ENCODE measurements at regions not wholly inside any gene's neighbourhood (a gene's known extent, or its start where the extent isn't known, plus 50 kb on each side); places are given as distances from the start of the nearest gene placed in this dataset.

DNA sequence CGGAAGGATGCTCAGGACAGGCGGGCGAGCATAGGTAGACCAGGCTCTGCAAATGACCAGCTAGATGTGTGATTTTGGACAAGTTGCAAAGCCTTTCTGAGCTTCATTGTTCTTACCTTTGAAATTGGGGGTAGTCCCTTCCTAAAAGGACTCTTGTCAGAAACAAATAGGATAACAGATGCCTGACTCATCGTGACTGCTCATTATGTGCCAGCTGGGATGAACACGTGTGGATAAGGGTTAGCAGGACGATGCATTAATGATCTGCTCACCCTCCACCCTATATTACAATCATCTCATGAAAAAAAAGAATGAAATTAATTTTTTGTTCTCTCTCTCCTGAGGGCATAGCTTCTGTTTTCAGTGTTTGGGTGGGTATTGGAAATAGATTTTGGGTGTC lies 223.4 kb downstream of the NR2F2 start:
- POLR2A ChIA-PET: no interaction called here

DNA sequence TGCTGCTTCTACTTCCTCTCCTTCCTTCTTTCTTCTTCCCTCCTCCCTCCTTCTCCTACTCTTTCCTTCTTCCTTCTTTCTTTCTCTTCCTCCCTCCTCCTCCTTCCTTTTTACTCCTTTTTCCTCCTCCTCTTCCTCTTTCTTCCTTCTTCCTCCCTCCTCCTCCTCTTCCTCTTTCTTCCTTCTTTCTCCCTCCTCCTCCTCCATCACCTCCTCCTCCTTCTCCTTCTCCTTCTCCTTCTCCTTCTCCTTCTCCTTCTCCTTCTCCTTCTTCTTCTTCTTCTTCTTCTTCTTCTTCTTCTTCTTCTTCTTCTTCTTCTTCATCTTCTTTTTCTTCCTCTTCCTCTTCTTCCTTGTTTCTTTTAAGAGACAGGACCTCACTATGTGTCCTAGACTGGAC lies 224.0 kb downstream of the NR2F2 start:
- H3K27ac Mint-ChIP-seq (ENCODE audit: unreplicated experiment): no peak overlapping the region
- no peak overlapping the region for H3K4me3 ChIP-seq (ENCODE audit: low read depth, low read length)
- H3K4me3 Mint-ChIP-seq (ENCODE audit: unreplicated experiment): no peak overlapping the region
- H3K27me3 Mint-ChIP-seq (ENCODE audit: insufficient read depth, unreplicated experiment): peaks cover 4% of the 10 kb centered on the region
- no TSS peak for BruUV-seq (replicated peaks)
- H3K27me3 ChIP-seq (replicated peaks; ENCODE audit: control insufficient read depth, insufficient read depth, low read length): no peaks in the 10 kb centered on the region
- H3K36me3 Mint-ChIP-seq (ENCODE audit: insufficient read depth, unreplicated experiment): no peaks in the 10 kb centered on the region
- intact Hi-C loops (cut with micrococcal nuclease; ENCODE audit: unreplicated experiment): no loop called here
- ChIA-PET CTCF (no interaction called here), POLR2A (no interaction called here)
- H3K4me1 ChIP-seq: no peaks in the 10 kb centered on the region
- no peaks in the 10 kb centered on the region for H3K36me3 ChIP-seq (ENCODE audit: control insufficient read depth, insufficient read depth, low read length)
- TF ChIP-seq, protein P1, sequence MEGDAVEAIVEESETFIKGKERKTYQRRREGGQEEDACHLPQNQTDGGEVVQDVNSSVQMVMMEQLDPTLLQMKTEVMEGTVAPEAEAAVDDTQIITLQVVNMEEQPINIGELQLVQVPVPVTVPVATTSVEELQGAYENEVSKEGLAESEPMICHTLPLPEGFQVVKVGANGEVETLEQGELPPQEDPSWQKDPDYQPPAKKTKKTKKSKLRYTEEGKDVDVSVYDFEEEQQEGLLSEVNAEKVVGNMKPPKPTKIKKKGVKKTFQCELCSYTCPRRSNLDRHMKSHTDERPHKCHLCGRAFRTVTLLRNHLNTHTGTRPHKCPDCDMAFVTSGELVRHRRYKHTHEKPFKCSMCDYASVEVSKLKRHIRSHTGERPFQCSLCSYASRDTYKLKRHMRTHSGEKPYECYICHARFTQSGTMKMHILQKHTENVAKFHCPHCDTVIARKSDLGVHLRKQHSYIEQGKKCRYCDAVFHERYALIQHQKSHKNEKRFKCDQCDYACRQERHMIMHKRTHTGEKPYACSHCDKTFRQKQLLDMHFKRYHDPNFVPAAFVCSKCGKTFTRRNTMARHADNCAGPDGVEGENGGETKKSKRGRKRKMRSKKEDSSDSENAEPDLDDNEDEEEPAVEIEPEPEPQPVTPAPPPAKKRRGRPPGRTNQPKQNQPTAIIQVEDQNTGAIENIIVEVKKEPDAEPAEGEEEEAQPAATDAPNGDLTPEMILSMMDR (IDR thresholded peaks at IDR 0.05; ENCODE audit: insufficient read depth in 1 of 2, low read depth in 1 of 2, low read length in 1 of 2, severe bottlenecking in 1 of 2, unreplicated experiment in 1 of 2): no peak
- no peaks in the 10 kb centered on the region for H3K9me3 Mint-ChIP-seq (ENCODE audit: unreplicated experiment)
- no peaks in the 10 kb centered on the region for H3K9me3 ChIP-seq
- no peaks in the 10 kb centered on the region for H3K4me1 Mint-ChIP-seq (ENCODE audit: low read depth, unreplicated experiment)
- DNase-seq: no peak

More for the DNA sequence above, 223.4 kb downstream of the NR2F2 start:
- Histone ChIP-seq H3K4me1 (no peaks in the 10 kb centered on the region), H3K27me3 (replicated peaks; ENCODE audit: control insufficient read depth, insufficient read depth, low read length) (no peaks in the 10 kb centered on the region), H3K4me3 (ENCODE audit: low read depth, low read length) (no peak overlapping the region), H3K9me3 (no peaks in the 10 kb centered on the region), H3K36me3 (ENCODE audit: control insufficient read depth, insufficient read depth, low read length) (no peaks in the 10 kb centered on the region)
- no TSS peak for BruUV-seq (replicated peaks)
- intact Hi-C loops (cut with micrococcal nuclease; ENCODE audit: unreplicated experiment): no loop called here
- peaks cover 4% of the 10 kb centered on the region for H3K27me3 Mint-ChIP-seq (ENCODE audit: insufficient read depth, unreplicated experiment)
- no peaks in the 10 kb centered on the region for H3K36me3 Mint-ChIP-seq (ENCODE audit: insufficient read depth, unreplicated experiment)
- no peak overlapping the region for H3K4me3 Mint-ChIP-seq (ENCODE audit: unreplicated experiment)
- TF ChIP-seq, protein P1 (IDR thresholded peaks at IDR 0.05; ENCODE audit: insufficient read depth in 1 of 2, low read depth in 1 of 2, low read length in 1 of 2, severe bottlenecking in 1 of 2, unreplicated experiment in 1 of 2): no peak
- CTCF ChIA-PET: no interaction called here
- no peak for DNase-seq
- no peaks in the 10 kb centered on the region for H3K4me1 Mint-ChIP-seq (ENCODE audit: low read depth, unreplicated experiment)
- no peak overlapping the region for H3K27ac Mint-ChIP-seq (ENCODE audit: unreplicated experiment)
- no peaks in the 10 kb centered on the region for H3K9me3 Mint-ChIP-seq (ENCODE audit: unreplicated experiment)

DNA sequence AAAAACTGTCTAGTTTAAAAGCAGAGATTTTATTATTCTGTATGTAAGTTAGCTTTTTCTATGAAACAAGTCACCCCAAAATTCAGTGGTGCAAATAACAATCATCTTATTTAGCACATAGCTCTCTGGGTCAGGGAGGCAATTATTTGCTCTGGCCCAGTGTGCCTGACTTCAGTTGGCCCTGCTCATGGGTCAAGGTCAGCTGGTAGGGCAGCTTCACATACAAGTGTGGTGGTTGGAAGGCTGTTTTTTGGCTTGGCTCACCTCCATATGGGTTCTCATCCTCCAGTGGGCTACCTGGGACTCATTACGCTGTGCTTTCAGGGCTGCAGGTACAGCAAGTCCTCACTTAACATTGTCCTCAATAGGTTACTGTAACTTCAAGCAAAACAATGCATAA lies 228.6 kb downstream of the NR2F2 start:
- Mint-ChIP-seq H3K27me3 (ENCODE audit: insufficient read depth, unreplicated experiment) (peaks cover 4% of the 10 kb centered on the region), H3K4me3 (ENCODE audit: unreplicated experiment) (no peak overlapping the region), H3K36me3 (ENCODE audit: insufficient read depth, unreplicated experiment) (no peaks in the 10 kb centered on the region), H3K27ac (ENCODE audit: unreplicated experiment) (no peak overlapping the region), H3K4me1 (ENCODE audit: low read depth, unreplicated experiment) (no peaks in the 10 kb centered on the region), H3K9me3 (ENCODE audit: unreplicated experiment) (no peaks in the 10 kb centered on the region)
- intact Hi-C loops (cut with micrococcal nuclease; ENCODE audit: unreplicated experiment): no loop called here
- ChIA-PET POLR2A (no interaction called here), CTCF (no interaction called here)
- BruUV-seq (replicated peaks): no TSS peak
- Histone ChIP-seq H3K4me3 (ENCODE audit: low read depth, low read length) (no peak overlapping the region), H3K36me3 (ENCODE audit: control insufficient read depth, insufficient read depth, low read length) (no peaks in the 10 kb centered on the region), H3K27me3 (replicated peaks; ENCODE audit: control insufficient read depth, insufficient read depth, low read length) (no peaks in the 10 kb centered on the region), H3K9me3 (no peaks in the 10 kb centered on the region; the same call in 1 of the 2 replicates), H3K4me1 (peaks cover 10% of the 10 kb centered on the region; the same call in 1 of the 2 replicates)
- TF ChIP-seq, protein P1 (IDR thresholded peaks at IDR 0.05; ENCODE audit: insufficient read depth in 1 of 2, low read depth in 1 of 2, low read length in 1 of 2, severe bottlenecking in 1 of 2, unreplicated experiment in 1 of 2): no peak
- DNase-seq: no peak
